Suppressor macrophage (primary cell): ENCODE measurements at regions not wholly inside any gene's neighbourhood (a gene's known extent, or its start where the extent isn't known, plus 50 kb on each side); places are given as distances from the start of the nearest gene placed in this dataset.

Source experiments
- DNase-seq, 4 experiments: peaks; one replicate each; pipeline ENCODE4 v3.0.0-alpha.2; 2020 to 2022

DNA sequence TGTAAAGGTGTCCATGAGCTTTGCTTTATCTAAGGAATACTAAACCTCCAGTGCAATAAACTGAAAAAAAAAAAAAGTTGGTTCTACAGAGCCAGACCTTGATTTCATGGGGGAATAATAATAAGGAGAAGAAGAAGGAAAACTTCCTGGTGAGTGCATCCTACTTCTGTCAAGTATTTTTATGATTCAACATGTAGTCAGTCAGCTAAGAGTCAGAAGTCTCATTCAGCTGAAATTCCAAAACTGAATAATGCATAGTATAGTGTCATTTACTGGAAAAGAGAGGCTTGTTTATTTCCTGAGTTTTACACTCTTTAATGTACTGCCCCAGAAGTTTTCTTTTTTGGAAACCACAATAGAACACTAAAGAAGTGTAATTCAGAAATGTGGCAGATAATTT lies 77.8 kb upstream of the TACR1 start:
- DNase-seq: no peak

DNA sequence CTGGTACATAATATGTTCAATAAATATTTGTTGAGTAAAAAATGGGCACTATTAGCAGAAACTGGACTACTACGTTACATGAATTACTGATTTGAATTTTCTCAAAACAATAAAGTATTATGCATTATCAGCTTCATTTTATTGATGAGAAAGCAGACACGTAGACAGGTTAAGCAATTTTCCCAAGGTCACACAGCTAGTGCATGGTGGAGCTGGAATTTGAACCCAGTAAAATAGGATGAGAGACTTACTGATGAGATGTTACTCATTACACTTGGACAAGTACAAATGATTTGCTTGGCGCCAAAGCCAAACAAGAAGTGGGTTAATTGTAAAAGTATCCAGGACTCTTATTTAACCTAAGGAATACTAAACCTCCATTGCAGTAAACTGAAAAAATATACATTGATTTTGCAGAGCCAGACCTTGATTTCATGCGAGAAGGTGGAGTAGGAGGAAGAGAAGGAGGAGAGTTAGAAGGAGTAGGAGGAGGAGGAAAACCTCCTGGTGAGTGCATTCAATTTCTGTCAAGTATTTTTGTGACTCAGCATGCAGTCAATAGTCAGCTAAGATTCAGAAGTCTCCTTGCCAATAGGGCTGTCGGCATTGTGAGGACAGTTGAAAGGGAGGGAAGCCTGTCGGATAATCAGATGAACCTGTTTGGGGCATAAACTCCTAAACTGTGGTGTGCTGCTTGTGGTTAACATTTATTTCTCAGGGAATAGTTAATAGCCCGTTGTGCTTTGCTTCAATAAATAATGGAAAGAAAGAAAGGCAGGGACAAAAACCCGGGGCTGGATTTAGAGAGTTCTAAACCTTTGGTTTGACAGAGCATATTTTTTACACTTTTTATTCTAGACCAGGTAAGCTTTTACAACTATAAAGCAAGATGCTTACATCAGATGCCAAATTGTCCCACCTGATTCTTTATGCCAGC lies 77.0 kb upstream of the TACR1 start:
- DNase-seq: no peak

GRCh38 chr2:75274936-75275335 lies 75.6 kb upstream of the TACR1 start:
- no peak for DNase-seq

DNA sequence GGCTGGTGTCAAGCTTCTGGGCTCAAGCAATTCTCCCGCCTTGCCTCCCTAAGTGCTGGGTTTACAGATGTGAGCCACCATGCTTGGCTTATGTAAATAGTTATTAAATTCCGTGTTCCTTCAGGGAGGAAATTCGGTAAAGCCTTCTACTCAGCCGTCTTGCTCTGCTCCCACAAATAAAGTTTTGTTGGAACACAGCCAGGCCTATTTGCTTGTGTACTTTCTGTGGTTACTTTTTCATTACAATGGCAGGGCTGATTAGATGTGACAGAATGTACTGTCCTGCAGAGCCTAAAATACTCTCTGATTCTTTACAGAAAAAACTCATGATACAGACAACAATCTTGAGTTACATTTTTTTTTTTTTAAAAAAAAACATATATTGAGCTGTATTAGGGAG lies 68.8 kb upstream of the TACR1 start:
- DNase-seq: no peak

GRCh38 chr2:75261923-75262322 lies 62.6 kb upstream of the TACR1 start:
- no peak for DNase-seq

DNA sequence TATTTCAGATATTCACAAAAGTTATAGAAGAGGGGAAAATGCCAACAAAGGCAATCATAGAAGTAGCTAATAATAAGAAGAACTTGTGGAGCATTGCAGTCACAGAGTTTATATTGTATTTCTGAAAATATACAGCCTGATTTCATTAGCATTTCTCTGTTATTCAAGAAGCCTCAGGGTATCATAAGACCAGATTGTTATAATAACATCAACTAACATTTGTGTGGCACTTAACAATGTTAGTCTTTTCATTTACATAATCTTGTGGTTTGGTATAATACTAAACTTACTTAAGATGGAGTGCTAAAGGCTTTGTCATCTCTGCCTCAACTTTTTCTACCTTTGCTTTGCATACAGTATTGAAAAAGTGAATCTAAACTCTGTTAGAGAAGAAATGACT lies 61.6 kb upstream of the TACR1 start:
- no peak for DNase-seq

GRCh38 chr2:75258620-75259019 lies 59.3 kb upstream of the TACR1 start:
- no peak for DNase-seq

GRCh38 chr2:75256485-75256884 lies 57.2 kb upstream of the TACR1 start:
- DNase-seq: no peak

DNA sequence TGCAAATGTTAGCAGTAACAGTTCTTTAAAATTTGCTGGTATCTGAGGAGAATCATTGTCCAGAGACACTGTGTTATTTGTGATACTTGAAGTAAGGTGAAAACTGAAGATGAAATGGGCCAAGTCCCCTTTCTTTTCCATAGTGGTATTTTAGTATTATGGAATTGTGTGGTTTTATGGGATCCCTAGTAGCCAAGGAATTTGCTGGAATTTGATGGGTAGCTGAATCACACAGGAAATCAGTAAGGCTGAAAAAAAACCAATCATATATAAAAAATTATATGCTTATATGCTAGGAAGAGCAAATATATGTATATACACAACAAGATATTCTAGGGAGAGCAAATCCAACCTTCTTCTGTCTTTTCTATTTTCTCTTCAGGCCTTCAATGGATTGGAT lies 54.2 kb upstream of the TACR1 start:
- DNase-seq: no peak

DNA sequence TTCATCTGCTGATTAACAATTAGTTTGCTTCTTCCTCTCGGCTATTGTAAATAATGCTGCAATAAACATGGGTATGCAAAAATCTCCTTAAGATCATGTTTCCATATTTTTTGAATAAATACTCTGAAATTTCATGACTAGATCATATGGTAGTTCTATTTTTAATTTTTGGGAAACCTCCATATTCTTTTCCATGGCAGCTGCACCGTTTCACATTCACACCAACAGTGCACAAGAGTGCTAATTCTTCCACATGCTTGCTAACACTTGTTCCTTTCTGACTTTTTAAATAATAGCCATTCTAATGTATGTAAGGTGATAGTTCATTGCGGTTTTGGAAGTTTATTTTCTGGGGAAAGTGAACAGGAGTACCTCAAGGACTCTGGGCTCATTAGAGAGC lies 52.6 kb upstream of the TACR1 start:
- no peak for DNase-seq
